ENCODE measurements at regions not wholly inside any gene's neighbourhood (a gene's known extent, or its start where the extent isn't known, plus 50 kb on each side); places are given as distances from the start of the nearest gene placed in this dataset.
"Not testable (repeated sequence)": the region's sequence is repeated elsewhere in the genome, so short reads cannot be mapped to it uniquely, and the experiment has no call there.

GRCh38 chr6:126667728-126668127, 327.8 kb downstream of the CENPW start:
- no peak for DNase-seq

DNA sequence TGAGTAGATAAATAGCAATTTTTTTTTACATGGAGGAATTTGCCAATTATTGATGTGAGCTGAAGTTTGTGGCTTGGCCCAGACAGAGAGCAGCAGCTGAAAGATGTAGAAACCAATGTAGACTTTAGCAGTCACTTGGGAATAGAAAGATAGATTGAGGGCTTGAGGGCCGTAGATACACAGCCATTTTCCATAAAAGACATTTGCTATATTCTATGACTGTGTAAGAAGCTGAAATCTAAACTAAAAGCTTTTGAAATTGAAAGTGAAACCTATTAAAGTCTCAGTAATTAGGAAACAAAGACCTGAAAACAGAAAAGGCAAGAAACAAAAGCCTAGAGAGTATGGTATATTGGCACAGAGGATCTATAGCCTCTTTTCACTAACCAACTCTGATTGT, 332.7 kb downstream of the CENPW start:
- no peak for DNase-seq

GRCh38 chr6:126673749-126674148, 333.8 kb downstream of the CENPW start:
- not testable (repeated sequence) for DNase-seq

GRCh38 chr6:126682440-126682839, 342.5 kb downstream of the CENPW start:
- no peak for DNase-seq

GRCh38 chr6:126685182-126685581, 345.3 kb downstream of the CENPW start:
- DNase-seq = no peak

DNA sequence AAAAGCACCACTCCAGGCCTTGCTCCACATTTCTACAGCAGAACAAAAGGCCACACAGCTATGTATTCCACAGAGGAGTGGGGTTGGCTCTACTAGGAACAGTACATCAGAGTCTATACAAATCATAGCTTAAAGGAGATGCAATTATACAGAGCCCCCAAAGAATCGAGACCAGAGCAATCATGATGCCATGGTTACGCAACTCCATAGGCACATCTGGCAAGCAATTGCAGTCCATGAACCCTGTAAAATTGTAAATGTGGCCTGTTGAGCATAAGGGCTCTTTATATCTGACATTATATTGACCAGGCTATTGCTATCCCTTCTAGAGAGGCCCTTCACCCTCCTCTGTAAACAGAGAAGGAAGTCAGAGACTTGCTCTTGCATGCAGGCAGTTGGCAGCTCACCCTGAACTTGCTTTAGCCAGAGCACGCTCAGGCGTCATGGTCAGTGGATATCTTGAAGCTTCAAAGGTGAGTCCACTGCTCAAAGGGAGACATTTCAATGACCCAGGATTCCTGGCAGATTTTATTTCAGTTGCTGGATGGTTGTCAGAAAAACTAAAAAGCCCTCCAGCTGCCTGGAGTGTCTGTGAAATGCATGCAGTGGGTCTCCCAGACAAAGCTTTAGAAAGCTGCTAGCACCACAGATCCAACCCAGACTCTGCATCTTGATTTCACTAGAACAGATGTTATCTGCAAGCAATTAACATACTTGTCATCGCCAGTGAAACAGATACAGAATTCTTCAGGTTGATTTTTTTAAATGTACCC, 357.2 kb downstream of the CENPW start:
- no peak for DNase-seq

DNA sequence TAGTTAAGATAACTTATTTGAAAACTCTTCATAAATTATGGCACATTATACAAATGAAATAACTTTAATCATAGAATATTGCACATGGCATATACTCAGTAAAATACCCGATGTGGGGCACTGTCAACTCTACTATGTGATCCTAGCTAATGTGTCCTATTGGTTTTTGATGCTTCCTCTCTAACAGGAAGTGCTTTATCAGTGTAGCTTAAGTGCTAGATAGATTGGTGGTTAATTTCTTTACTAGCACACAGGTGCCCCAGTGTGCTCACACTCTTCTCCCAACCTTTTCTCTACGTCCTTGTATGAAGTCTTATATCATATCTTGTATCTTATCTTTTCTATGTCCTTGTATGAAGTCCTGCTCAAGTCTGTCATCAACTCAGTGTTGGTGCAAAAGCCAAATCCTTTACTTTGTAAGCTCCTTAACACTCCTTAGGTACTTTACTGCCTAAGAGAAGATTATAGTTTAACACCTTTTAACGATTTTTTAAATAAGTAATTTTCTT, 358.9 kb downstream of the CENPW start:
- no peak for DNase-seq

DNA sequence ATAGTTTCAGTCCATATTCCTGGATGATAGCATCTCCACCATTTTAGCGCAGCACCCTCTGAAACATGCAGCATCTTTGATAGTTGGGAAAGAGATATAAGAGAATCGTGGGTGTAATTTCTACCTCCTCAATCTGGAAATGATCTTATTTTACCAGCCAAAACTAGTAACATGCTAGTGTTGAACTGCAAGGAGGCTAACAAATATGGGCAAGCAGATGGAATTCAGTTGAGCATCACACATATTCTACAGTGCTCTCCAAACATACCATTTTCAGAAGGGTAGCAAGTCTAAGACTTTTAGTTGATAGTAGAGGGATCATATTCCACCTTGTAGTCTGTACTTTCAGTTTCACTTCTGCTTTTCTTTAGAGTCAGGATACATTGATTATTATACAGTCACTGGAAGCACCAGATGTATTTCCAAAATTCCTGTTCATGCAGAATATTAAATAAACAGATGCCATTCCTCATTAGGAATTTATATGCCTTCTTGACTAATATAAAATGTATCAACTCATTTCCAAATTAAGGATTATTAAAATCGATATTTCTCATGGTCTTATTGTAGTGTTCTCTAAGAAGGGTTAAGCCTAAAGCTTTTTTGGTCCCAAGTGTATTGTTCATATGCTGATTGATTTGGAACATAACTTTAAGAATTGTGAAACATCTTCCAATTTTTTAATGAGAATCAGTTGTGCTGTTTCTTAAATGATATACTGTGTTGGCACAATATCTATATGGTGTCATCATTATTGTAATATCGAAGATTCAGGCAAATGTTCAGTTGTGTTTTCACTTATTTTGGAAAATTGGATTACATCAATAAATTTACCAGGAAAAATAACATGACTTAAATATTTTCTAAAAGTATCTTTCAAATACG, 362.0 kb downstream of the CENPW start:
- DNase-seq = no peak

- DNase-seq = no peak
Measured at GRCh38 chr6:126716032-126716431, 376.1 kb downstream of the CENPW start.

GRCh38 chr6:126716826-126717509, 377.1 kb downstream of the CENPW start:
- DNase-seq = peak; percentile 10 to 12

DNA sequence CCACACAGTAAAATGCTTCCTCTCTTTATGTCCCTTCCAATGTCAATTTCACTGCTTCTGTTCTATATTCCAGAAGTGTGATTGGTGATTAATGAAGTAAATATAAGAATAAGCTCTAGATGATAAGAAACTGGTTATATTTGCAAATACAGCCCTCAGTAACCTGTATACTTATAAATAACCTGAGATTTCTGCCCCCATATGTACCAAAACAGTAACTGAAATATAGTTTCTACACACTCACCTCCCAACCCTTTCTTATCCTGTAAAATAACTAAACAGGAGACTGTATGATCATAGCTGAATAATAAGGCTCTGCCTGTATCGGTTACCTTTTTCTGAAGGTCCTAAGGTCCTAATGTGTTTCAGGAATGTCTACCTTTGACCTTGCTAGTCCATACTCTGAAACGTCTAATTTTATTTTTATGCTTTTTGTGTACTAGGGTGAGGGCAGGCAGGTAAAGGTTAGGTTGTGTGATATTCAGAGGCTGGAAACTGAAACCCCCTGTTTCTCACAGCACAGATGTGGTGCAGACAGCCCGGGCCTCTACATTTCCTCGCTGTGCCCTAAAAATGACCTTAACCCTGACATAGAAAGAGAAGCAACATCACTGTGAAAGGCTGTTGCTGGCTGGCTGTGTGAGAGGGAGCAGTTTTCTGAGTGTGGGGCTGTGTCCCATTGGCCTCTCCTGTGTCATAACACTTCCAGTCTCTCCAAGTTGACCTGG, 378.8 kb downstream of the CENPW start:
- no peak for DNase-seq

- DNase-seq = no peak
Measured at GRCh38 chr6:126720304-126720703, 380.4 kb downstream of the CENPW start.

GRCh38 chr6:126721581-126722160, 381.8 kb downstream of the CENPW start:
- no peak for DNase-seq

DNA sequence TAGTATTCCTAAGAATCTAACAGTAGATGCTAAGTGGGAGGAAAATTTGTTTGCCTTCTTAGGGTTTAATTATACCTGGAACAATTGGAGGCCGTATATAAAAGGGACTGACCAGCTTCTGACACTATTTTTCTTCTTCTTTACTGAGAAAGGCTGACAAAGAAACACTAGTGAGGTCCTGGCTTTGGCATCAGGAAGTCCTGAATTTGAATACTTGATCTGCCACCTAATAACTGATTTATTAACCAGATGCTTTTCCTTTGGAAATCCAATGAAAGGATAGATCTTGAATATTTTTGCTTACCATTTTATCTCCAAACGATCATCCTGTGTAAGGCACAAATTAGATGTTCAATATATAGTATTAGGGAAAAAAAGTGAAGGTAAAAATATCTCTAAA, 382.5 kb downstream of the CENPW start:
- DNase-seq = no peak

DNA sequence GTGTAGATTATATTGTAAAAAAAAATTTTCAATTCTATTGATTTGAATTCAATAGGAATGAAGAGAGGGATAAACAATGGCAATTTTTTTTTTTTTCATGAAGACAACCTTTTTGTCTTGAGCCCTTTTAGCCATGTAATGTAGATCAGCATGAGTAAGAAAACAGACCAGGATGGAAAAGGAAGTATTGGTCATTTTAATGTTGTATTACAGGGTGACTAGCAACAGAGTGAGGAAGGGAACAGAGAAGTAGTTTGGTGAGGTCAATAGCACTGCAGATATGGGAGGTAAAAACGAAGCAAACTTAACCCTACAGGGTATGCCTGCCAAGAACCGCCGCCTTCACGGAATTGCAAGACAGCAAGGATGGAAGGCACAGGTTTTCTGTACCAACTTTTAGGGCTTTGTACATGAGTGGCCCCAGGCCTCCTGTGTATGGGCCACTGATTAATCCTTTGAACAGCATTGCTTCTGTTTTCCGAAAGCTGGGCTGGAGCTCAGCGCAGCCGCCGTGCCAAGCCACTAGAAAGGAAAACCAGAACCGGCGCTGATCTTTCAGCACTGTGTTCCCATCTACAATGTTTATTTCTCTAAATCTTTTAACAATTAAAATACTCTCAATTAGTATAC, 383.7 kb downstream of the CENPW start:
- DNase-seq = no peak

GRCh38 chr6:126724821-126725220, 384.9 kb downstream of the CENPW start:
- DNase-seq = no peak

GRCh38 chr6:126726454-126726853, 386.5 kb downstream of the CENPW start:
- not testable (repeated sequence) for DNase-seq

GRCh38 chr6:126738146-126738545, 380.3 kb upstream of the RSPO3 start:
- no peak for DNase-seq

DNA sequence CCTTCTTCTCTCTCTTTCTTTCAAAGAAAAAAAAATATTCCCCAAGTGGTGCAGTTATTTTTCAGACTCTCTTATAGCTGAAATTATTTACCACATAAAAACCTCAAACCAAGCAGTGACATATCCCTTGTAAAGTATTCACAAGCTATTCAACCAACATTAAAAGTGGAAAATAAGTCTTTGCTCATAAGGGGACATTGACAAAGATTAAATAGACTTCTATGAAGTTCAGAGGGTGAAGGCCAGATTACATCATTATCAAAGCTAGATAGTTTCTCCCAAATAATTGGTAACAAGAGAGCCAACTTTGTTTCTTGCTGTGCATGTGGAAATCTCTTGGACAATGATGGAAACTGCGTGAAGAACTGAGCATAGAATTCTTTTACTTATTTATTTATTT, 379.8 kb upstream of the RSPO3 start:
- DNase-seq = no peak

GRCh38 chr6:126743076-126743475, 375.4 kb upstream of the RSPO3 start:
- no peak for DNase-seq
